Muscle of leg (tissue), 3 donors: ENCODE measurements at regions not wholly inside any gene's neighbourhood (a gene's known extent, or its start where the extent isn't known, plus 50 kb on each side); places are given as distances from the start of the nearest gene placed in this dataset.

Source experiments
- DNase-seq: peaks from one replicate; pipeline ENCODE4 v3.0.0; 2013
- H3K27ac ChIP-seq: one replicate; pipeline ENCODE4 v1.5.1; 2013; ENCODE audit warnings: mild to moderate bottlenecking, low read length, control low read depth
- H3K27me3 ChIP-seq: one replicate; pipeline ENCODE4 v1.6.1; 2013; ENCODE audit warnings: low read length; ENCODE audit not compliant: control insufficient read depth, insufficient read depth
- H3K36me3 ChIP-seq: one replicate; pipeline ENCODE4 v1.6.1; 2013; ENCODE audit warnings: low read length; ENCODE audit not compliant: control insufficient read depth, insufficient read depth
- H3K4me1 ChIP-seq: one replicate; pipeline ENCODE4 v1.6.1; 2013; ENCODE audit warnings: low read length; ENCODE audit not compliant: control insufficient read depth, insufficient read depth
- H3K4me3 ChIP-seq: one replicate; pipeline ENCODE4 v1.5.1; 2013; ENCODE audit warnings: low read length, control low read depth
- H3K9me3 ChIP-seq: replicated peaks from 2 replicates; pipeline ENCODE4 v1.6.1; 2013; ENCODE audit warnings: low read depth, low read length; ENCODE audit not compliant: control insufficient read depth
- WGBS: methylation state at CpG from one replicate; pipeline ENCODE4 v1.1.5; 2013; ENCODE audit warnings: missing lambda C conversion rate; ENCODE audit not compliant: insufficient coverage; 5-methylcytosine and 5-hydroxymethylcytosine counted together

DNA sequence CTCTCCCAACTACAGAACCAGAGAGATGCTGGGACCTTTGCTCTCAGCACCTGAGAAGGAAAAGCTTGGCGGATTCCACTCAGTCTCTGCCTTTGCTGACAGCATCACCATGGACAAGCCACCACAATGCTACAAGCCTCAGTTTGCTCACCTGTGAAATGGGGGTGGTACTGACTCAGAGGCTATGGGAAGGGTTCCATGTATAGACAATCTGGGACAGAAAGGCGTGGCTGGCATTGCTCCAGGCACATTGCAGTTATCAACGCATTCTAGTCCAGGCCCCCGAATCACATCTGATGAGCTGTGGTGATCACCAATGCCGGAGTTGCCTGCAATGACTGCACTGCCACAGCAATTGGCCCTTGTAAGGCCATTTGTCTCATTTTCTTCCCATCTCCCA lies 72.6 kb downstream of the ISX start:
- Histone ChIP-seq H3K27me3 (no peaks in the 10 kb centered on the region), H3K9me3 (no peaks in the 10 kb centered on the region), H3K36me3 (no peaks in the 10 kb centered on the region), H3K27ac (no peak overlapping the region), H3K4me3 (no peak overlapping the region), H3K4me1 (peaks cover 3% of the 10 kb centered on the region)
- 95% methylated on average over 3 of the region's 5 CpGs for WGBS
- no peak for DNase-seq

DNA sequence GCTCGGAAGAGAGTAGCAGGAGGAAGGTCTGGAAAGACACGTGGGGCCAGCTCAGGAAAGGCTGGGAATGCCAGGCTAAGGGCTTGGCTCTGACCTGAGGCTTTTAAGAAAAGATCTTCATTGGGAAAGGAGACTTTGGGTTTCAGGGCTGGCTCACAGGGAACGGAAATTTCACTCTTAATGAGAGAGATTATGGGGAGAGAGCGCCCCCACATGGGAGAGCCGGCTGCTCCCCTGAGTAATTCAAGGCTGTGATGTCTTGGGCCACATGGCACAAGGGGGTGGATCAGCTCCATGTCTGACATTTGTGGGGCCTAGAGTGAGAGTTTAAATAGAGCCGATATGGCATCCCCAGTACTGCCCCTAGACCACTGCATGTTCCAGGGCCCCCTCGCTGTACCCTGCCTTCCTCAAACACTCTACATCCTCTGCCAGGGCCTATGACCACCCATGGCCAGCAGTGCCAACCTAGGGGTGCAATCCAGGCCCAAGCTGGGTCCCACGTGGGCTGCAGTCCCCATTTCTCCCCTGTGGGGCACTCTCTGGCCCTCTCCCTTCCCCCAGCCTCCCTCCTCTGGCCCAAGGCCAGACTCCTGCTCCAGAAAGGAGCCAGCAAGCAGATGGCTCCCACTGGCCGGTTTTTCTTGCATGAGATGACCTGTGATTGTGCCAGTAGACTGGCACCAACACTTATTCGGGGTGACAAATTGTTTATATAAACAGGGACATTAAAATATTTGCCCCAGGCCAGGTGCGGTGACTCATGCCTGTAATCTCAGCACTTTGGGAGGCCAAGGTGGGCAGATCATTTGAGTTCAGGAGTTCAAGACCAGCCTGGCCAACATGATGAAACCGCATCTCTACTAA lies 75.2 kb downstream of the ISX start:
- Histone ChIP-seq H3K4me3 (no peak overlapping the region), H3K27me3 (no peaks in the 10 kb centered on the region), H3K9me3 (no peaks in the 10 kb centered on the region), H3K36me3 (no peaks in the 10 kb centered on the region), H3K27ac (no peak overlapping the region), H3K4me1 (peaks cover 3% of the 10 kb centered on the region)
- DNase-seq, result no peak
- 45% methylated on average over 6 of the region's 12 CpGs for WGBS

DNA sequence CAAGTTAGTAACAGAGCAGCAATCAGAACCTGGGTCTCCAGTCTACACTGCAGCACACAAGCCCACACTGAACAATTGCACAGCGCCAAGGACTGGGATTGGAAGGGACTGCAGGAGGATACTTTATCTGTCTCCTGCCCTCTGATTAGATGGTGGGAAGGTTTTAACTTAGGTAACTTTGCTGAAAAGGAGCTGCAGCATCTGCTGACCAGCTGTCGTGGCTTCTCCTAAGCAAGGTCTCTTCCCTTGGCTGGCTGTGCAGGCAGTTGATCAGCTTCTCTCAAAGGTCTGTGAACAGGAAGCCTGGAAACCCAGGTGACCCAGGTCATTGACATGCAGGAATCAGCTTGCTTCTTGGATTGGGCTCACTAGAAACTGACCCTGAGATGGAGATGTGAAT lies 82.4 kb downstream of the ISX start:
- Histone ChIP-seq H3K27me3 (peaks cover 2% of the 10 kb centered on the region), H3K27ac (no peak overlapping the region), H3K4me1 (peaks cover 18% of the 10 kb centered on the region), H3K4me3 (no peak overlapping the region), H3K9me3 (no peaks in the 10 kb centered on the region), H3K36me3 (no peaks in the 10 kb centered on the region)
- DNase-seq, result no peak
- 33% methylated on average over 1 of the region's 2 CpGs for WGBS

DNA sequence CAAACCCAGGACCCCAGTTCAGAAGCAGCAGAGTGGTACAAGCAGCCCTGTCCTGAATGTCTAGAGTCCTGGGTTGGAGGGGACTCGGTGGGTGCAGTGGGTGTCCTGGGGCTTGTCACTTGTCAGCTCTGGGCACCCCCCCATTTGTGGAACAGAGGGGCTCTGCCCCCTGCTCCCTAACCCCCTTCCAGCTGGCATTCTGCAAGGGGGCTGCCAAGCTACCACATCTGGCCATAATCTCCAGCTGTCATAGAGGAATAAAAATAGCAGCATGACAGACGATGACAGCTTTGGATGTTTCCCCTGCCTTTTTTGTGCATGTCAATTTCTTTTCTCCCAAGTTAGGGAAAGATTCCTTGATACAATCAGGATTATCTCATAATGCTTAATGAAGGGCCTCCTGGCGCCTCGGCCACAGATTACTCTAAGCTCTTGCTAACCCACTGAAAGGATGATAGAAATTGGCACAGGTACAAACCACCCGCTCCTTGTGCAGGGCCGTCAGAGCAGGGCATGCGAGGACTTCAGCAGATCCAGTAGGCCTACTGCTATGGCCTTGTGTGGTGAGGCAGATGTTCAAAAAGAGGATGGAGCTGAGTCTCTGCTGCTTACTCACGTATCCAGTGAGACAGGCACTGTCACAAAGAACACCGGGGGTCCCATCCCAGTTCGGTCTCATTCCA lies 83.0 kb downstream of the ISX start:
- H3K27me3 ChIP-seq, result peaks cover 2% of the 10 kb centered on the region
- H3K4me3 ChIP-seq, result no peak overlapping the region
- H3K9me3 ChIP-seq, result no peaks in the 10 kb centered on the region
- no peaks in the 10 kb centered on the region for H3K36me3 ChIP-seq
- DNase-seq, result peak; percentile 28
- H3K4me1 ChIP-seq, result peaks cover 18% of the 10 kb centered on the region
- WGBS, result 70% methylated on average over 8 of the region's 10 CpGs
- no peak overlapping the region for H3K27ac ChIP-seq

DNA sequence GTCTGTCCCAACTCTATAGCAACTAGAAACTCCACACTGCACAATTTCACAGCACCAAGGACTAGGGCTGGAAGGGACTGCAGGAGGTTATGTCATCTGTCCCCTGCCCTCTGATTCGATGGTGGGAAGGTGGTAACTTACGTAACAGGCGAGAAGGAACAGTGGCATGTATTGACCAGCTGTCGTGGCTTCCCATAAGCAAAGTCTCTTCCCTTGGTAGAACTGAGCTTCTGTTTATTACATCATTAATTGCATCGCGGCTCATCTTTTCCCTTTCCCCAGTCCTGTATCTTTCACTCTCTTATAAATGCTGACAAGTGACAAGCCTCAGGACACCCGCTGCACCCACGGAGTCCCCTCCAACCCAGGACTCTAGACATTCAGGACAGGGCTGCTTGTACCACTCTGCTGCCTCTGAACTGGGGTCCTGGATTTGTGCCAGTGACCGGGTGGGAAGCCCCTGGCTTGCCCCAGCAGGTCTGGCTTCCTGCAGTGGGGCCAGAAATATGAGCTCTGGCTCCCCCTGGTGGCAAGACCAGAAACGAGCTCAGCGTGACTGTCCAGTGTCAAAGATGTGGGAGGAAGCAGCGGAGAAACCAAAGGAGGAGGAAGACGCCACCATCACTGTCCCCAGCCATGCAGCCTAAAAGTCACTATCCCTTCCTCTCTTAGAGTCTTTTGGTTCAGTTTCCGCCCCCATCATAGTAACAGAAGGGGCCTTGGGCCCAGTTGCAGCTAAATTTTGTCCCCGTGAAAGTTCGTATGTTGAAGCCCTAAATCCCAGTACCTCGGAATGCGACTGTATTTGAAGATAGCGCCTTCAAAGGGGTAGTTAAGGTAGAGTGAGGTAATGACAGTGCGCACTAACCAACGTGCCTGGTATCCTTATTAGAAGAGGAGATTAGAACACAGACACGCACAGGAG lies 84.5 kb downstream of the ISX start:
- Histone ChIP-seq H3K36me3 (no peaks in the 10 kb centered on the region), H3K9me3 (no peaks in the 10 kb centered on the region), H3K27ac (no peak overlapping the region), H3K4me1 (peaks cover 18% of the 10 kb centered on the region), H3K4me3 (no peak overlapping the region), H3K27me3 (peaks cover 2% of the 10 kb centered on the region)
- peak; percentile 68 for DNase-seq
- WGBS, result 51% methylated on average over 18 of the region's 22 CpGs

DNA sequence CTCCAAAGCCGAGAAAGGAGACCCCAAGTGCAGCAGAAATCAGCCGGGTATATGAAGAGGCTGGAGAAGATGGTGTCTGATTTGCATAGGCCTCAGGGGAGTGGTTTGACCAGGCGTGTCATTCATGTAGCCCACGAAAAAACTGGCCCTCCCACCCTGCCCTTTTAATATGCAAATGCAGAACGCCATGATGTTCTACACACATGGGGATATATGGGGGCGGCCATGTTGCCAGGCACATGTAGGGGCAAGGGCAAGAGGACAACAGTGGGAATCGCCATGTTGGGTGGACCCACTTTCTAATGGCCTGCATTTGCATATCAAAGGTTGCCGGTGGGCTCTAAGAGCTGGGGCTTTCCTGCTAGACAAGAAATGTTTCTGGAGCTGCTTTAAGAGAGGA lies 86.4 kb downstream of the ISX start:
- no peak for DNase-seq
- Histone ChIP-seq H3K4me3 (no peak overlapping the region), H3K4me1 (peaks cover 18% of the 10 kb centered on the region), H3K27ac (no peak overlapping the region), H3K27me3 (no peaks in the 10 kb centered on the region), H3K9me3 (no peaks in the 10 kb centered on the region), H3K36me3 (no peaks in the 10 kb centered on the region)
- 71% methylated on average over 5 of the region's 8 CpGs for WGBS

DNA sequence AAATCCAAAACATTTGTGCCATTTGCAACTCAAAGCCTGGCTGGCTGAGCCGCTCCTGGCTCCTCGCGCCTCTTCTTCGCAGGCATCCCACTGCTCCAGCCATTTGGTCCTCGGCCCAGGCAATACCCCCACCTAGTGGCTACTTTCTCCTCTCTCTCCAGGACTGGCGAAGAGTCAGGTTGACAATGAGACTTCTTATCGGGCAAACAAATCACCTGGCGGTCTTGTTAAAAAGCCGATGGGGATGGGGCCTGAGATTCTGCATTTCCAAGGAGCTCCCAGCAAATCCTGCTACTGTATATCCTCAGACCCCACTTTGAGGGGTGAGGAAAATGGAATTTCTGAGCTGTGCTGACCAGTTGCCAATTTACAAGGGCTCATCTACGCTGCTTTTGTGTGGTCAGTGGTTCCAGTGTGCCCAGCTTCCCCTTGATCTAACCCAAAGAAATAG lies 89.0 kb downstream of the ISX start:
- H3K27ac ChIP-seq, result no peak overlapping the region
- no peaks in the 10 kb centered on the region for H3K9me3 ChIP-seq
- H3K4me1 ChIP-seq, result peaks cover 9% of the 10 kb centered on the region
- peaks cover 5% of the 10 kb centered on the region for H3K27me3 ChIP-seq
- no peak overlapping the region for H3K4me3 ChIP-seq
- peak; percentile 68 for DNase-seq
- WGBS, result 0% methylated on average over 5 of the region's 10 CpGs
- no peaks in the 10 kb centered on the region for H3K36me3 ChIP-seq

DNA sequence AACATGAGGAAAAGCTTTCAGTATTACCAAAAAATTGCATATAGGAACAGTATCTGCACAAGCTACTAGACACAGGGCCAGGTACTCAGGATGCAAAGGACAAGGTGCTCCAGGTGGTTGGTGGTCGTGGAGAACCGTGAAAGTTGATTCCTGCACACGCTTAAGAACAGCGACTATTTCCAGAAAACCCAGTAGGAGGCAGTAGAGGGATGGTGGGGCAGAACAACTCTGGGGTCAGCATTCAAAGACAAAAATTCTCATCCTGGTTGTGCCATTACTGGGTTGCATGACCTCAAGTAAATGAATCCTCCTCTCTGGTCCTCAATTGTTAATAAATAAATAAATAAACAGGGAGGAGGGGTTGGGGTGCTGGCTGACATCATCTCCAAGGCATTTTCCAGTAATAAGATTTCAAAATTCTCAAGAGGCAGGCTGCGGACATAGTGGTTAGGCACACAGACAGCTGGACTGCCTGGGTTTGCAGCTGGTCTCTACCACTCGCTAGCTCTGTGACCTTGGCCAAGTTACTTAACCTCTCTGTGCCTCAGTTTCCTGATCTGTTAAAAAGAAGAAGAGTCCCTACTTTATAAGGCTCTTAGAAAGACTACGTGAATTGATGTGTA lies 89.6 kb downstream of the ISX start:
- H3K36me3 ChIP-seq, result no peaks in the 10 kb centered on the region
- H3K27ac ChIP-seq, result no peak overlapping the region
- WGBS, result 59% methylated on average over 6 of the region's 7 CpGs
- no peaks in the 10 kb centered on the region for H3K9me3 ChIP-seq
- DNase-seq, result no peak
- H3K4me1 ChIP-seq, result peaks cover 4% of the 10 kb centered on the region
- no peak overlapping the region for H3K4me3 ChIP-seq
- H3K27me3 ChIP-seq, result peaks cover 5% of the 10 kb centered on the region

DNA sequence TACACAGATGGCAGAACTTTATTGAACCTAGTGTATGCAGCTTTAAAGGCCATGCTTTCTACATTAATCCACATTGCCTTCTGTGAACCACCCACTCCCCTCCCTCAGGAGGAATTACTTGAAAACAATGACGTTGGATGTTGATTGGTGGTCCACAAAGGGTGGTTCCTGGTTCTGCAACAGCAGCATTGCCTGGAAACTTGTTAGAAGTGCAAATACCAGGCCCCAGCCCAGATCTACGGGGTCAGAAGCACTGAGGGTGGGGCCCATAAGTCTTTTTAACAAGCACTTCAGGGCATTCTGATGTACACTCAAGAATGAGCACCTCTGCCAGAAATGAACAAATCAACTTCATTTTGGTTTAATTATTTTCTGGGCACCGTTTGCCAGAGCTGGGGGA lies 91.0 kb downstream of the ISX start:
- DNase-seq, result no peak
- peaks cover 5% of the 10 kb centered on the region for H3K27me3 ChIP-seq
- no peak overlapping the region for H3K27ac ChIP-seq

More for the DNA sequence above, 91.0 kb downstream of the ISX start:
- 17% methylated on average over 1 of the region's 3 CpGs for WGBS
- Histone ChIP-seq H3K4me3 (no peak overlapping the region), H3K4me1 (no peaks in the 10 kb centered on the region), H3K36me3 (no peaks in the 10 kb centered on the region), H3K9me3 (no peaks in the 10 kb centered on the region)
